ENCODE measurements at regions not wholly inside any gene's neighbourhood (a gene's known extent, or its start where the extent isn't known, plus 50 kb on each side); places are given as distances from the start of the nearest gene placed in this dataset.

GRCh38 chr2:129805899-129806298 is 173.6 kb upstream of the RAB6C start:
- no peak for TF ChIP-seq CTCF (optimal IDR thresholded peaks at IDR 0.05 in 1 of 3, IDR thresholded peaks at IDR 0.05 in 1 of 3, conservative IDR thresholded peaks at IDR 0.05 in 1 of 3; ENCODE audit: extremely low read depth in 1 of 3, insufficient read depth in 2 of 3, low read length in 3 of 3)
- no peak for TF ChIP-seq EZH2 (IDR thresholded peaks at IDR 0.05; ENCODE audit: low read length)
